Glutamatergic neuron (in vitro differentiated cells): ENCODE measurements at regions not wholly inside any gene's neighbourhood (a gene's known extent, or its start where the extent isn't known, plus 50 kb on each side); places are given as distances from the start of the nearest gene placed in this dataset. TPM values are rescaled to one million over a fixed set of nuclear protein-coding genes. Genes with fewer than 3 reads are reported as not detected.

Experiments used
- DNase-seq: peaks from one replicate; pipeline ENCODE4 v3.0.0; 2022
- H3K27ac Mint-ChIP-seq: one replicate; pipeline ENCODE4 v1.8.0; 2020; ENCODE audit warnings: mild to moderate bottlenecking, mixed read lengths, inconsistent platforms; ENCODE audit not compliant: unreplicated experiment
- H3K27me3 Mint-ChIP-seq: one replicate; pipeline ENCODE4 v1.8.0; 2020; ENCODE audit warnings: mild to moderate bottlenecking, moderate library complexity, mixed read lengths, inconsistent platforms; ENCODE audit not compliant: unreplicated experiment
- H3K36me3 Mint-ChIP-seq: one replicate; pipeline ENCODE4 v1.8.0; 2020; ENCODE audit warnings: mild to moderate bottlenecking, mixed read lengths, inconsistent platforms; ENCODE audit not compliant: unreplicated experiment
- H3K4me1 Mint-ChIP-seq: one replicate; pipeline ENCODE4 v1.8.0; 2020; ENCODE audit warnings: mild to moderate bottlenecking, low read depth, mixed read lengths, inconsistent platforms; ENCODE audit not compliant: unreplicated experiment
- H3K4me3 Mint-ChIP-seq: one replicate; pipeline ENCODE4 v1.8.0; 2020; ENCODE audit warnings: mild to moderate bottlenecking, mixed read lengths, inconsistent platforms; ENCODE audit not compliant: unreplicated experiment
- H3K9me3 Mint-ChIP-seq: one replicate; pipeline ENCODE4 v1.8.0; 2020; ENCODE audit warnings: mild to moderate bottlenecking, moderate library complexity, mixed read lengths, inconsistent platforms; ENCODE audit not compliant: unreplicated experiment
- microRNA-seq: library from miRNA; unstranded; fragments of <30 nt; microRNA quantifications from one replicate; pipeline ENCODE4, GENCODE V29; 2020; ENCODE audit not compliant: unreplicated experiment
- TF ChIP-seq, protein P1 (sequence below): fragments of 200-600 bp; sonication (generic); IDR thresholded peaks from one replicate; pipeline ENCODE4 v1.5.0; 2021; ENCODE audit not compliant: partially characterized antibody, unreplicated experiment

DNA sequence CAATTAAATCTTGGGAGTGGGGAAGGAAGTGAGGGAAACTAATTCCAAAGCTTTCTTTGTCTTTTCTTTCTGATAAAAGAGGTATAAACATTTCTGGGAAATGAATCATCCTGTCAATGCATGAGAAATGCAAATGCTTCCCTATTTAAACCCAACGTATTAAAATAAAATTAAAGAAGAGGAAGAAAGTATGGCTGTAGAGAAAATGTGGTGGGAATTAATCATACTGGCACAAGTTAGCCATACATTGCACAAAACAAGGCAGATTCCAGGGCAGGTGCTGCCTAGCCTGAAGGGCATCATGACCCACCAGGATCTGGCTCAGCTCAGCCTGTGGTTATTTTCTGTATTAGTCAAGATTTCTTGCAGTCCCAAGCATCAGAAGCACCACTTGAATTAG lies 338.0 kb downstream of the NYAP2 start:
- Mint-ChIP-seq H3K27me3 (no peaks in the 10 kb centered on the region), H3K4me1 (no peaks in the 10 kb centered on the region), H3K27ac (no peak overlapping the region), H3K4me3 (no peak overlapping the region), H3K36me3 (no peaks in the 10 kb centered on the region), H3K9me3 (no peaks in the 10 kb centered on the region)
- DNase-seq: no peak
- TF ChIP-seq, protein P1, sequence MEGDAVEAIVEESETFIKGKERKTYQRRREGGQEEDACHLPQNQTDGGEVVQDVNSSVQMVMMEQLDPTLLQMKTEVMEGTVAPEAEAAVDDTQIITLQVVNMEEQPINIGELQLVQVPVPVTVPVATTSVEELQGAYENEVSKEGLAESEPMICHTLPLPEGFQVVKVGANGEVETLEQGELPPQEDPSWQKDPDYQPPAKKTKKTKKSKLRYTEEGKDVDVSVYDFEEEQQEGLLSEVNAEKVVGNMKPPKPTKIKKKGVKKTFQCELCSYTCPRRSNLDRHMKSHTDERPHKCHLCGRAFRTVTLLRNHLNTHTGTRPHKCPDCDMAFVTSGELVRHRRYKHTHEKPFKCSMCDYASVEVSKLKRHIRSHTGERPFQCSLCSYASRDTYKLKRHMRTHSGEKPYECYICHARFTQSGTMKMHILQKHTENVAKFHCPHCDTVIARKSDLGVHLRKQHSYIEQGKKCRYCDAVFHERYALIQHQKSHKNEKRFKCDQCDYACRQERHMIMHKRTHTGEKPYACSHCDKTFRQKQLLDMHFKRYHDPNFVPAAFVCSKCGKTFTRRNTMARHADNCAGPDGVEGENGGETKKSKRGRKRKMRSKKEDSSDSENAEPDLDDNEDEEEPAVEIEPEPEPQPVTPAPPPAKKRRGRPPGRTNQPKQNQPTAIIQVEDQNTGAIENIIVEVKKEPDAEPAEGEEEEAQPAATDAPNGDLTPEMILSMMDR: no peak

DNA sequence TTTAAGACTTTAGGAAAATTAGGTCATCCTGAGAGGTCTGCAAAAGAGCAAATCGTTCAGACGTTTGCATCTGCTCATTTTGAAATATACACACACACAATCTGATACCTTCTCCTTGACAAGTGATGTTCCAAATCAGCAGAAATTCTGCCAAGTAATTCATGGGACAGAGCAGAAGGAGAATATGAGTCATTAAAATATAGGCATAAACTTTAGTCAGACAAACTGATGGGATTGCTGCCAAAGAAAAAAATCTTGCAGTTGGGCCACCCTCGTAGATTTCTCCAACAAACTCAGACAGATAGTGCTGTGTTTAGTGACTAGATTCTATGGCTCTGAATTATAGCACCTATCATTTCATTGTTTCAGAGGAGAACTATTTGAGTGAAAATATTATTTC lies 336.3 kb downstream of the NYAP2 start:
- DNase-seq: no peak
- Mint-ChIP-seq H3K4me1 (no peaks in the 10 kb centered on the region), H3K9me3 (no peaks in the 10 kb centered on the region)

DNA sequence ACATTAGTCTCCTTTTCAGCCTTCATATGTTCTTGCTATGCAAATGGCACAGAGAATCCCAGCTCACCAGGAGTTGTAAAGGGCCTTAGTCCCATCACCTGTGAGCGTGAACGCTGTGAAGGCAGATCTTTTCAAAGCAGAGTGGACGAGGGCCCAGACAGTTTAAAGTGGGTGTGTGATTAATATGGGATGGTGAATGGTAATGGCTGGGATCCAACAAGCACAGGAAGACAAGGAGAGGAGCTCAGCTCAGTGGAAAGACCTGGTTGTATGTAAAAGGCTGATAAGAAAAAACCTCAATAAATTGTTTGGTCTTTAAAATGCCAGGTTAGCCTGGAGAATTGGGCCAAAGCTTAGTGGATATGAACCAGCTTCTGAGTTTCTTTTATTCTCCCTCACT lies 326.2 kb downstream of the NYAP2 start:
- Mint-ChIP-seq H3K9me3 (no peaks in the 10 kb centered on the region), H3K27ac (no peak overlapping the region), H3K4me1 (no peaks in the 10 kb centered on the region), H3K4me3 (no peak overlapping the region), H3K36me3 (no peaks in the 10 kb centered on the region), H3K27me3 (no peaks in the 10 kb centered on the region)
- TF ChIP-seq, protein P1: no peak
- no peak for DNase-seq

More for the DNA sequence above, 336.3 kb downstream of the NYAP2 start:
- TF ChIP-seq, protein P1: no peak
- Mint-ChIP-seq H3K36me3 (no peaks in the 10 kb centered on the region), H3K4me3 (no peak overlapping the region), H3K27me3 (no peaks in the 10 kb centered on the region), H3K27ac (no peak overlapping the region)

Small RNAs in the stretch of these regions (microRNA-seq; reads per million reads assigned to microRNA genes)
- gene MIR5702: not detected
